ENCODE measurements at regions not wholly inside any gene's neighbourhood (a gene's known extent, or its start where the extent isn't known, plus 50 kb on each side); places are given as distances from the start of the nearest gene placed in this dataset.

GRCh38 chr4:187332141-187332540, 608.5 kb upstream of the FAT1 start:
- Histone ChIP-seq H3K56ac (ENCODE audit: extremely low read depth, insufficient read depth, low read length) (no peak overlapping the region), H3K23ac (ENCODE audit: low read depth, low read length) (no peak overlapping the region), H2BK5ac (ENCODE audit: low read depth, low read length, poor library complexity, severe bottlenecking) (no peak overlapping the region), H3K79me1 (ENCODE audit: low read depth in 1 of 2, low read length in 2 of 2) (no peaks in the 10 kb centered on the region), H2BK120ac (ENCODE audit: low read depth, low read length) (no peak overlapping the region), H2BK15ac (ENCODE audit: low read depth, low read length) (no peak overlapping the region), H3K4me3 (ENCODE audit: insufficient read depth, low read depth, low read length) (no peak overlapping the region), H3K27ac (ENCODE audit: insufficient read depth, low read length) (no peak overlapping the region), H4K91ac (ENCODE audit: insufficient read depth, low read depth, low read length) (no peak overlapping the region), H3K18ac (ENCODE audit: low read depth, low read length) (no peak overlapping the region), H3K9me3 (ENCODE audit: control insufficient read depth, insufficient read depth, low read length) (no peaks in the 10 kb centered on the region), H4K8ac (ENCODE audit: low read depth in 2 of 2, low read length in 2 of 2) (no peak overlapping the region), H2AK5ac (ENCODE audit: low read depth, low read length) (no peak overlapping the region), H3K36me3 (ENCODE audit: control insufficient read depth, insufficient read depth, low read length) (no peaks in the 10 kb centered on the region), H4K20me1 (ENCODE audit: insufficient read depth, low read length) (no peaks in the 10 kb centered on the region), H2BK20ac (ENCODE audit: low read depth, low read length) (0 out of 2 replicates have a peak overlapping the region, but pooled peaks have one; percentile 14), H2AFZ (replicated peaks; ENCODE audit: low read length, poor library complexity) (no peak overlapping the region), H3K4me1 (ENCODE audit: control insufficient read depth, insufficient read depth, low read length) (no peaks in the 10 kb centered on the region), H3K4me2 (ENCODE audit: low read depth, low read length) (no peak overlapping the region), H2AK9ac (replicated peaks; ENCODE audit: low read depth, low read length, poor library complexity) (no peak overlapping the region), H3K9ac (ENCODE audit: low read depth, low read length) (no peak overlapping the region), H3K14ac (replicated peaks; ENCODE audit: low read depth, low read length) (no peak overlapping the region), H3K27me3 (ENCODE audit: control insufficient read depth, insufficient read depth, low read length) (no peaks in the 10 kb centered on the region), H3K9me1 (ENCODE audit: insufficient read depth, low read length) (no peaks in the 10 kb centered on the region), H3K4ac (ENCODE audit: low read depth, low read length) (no peak overlapping the region; the same call in 1 of the 2 replicates), H4K5ac (ENCODE audit: low read depth, low read length) (no peak overlapping the region)
- no peak for TF ChIP-seq RCOR1 (IDR thresholded peaks at IDR 0.05; ENCODE audit: insufficient replicate concordance, low read length)
- TF ChIP-seq SMC3 (IDR thresholded peaks at IDR 0.05; ENCODE audit: low read depth, low read length) = no peak
- TF ChIP-seq RAD21 (IDR thresholded peaks at IDR 0.05; ENCODE audit: low read length) = no peak
- no peak for TF ChIP-seq USF2 (IDR thresholded peaks at IDR 0.05; ENCODE audit: low read depth, low read length)
- POLR2A ChIA-PET (ENCODE audit: unreplicated experiment) = no interaction called here
- no peak for ATAC-seq (ENCODE audit: low read depth)
- no peak for DNase-seq
- in situ Hi-C loops (cut with MboI; ENCODE audit: low sequenced_read_pairs) (no loop called here), intact Hi-C loops (cut with micrococcal nuclease) (no loop called here), dilution Hi-C loops (cut with HindIII; ENCODE audit: low sequenced_read_pairs, unreplicated experiment) (no loop called here)
- BruUV-seq (replicated peaks) = no TSS peak
- no CpG with 5 or more reads among the region's 7 CpGs for WGBS, 2 experiments (ENCODE audit: extremely low coverage in 2 of 2, insufficient read length in 1 of 2)
- CTCF ChIA-PET = no interaction called here
